Thoracic aorta (tissue), 2 donors: ENCODE measurements at regions not wholly inside any gene's neighbourhood (a gene's known extent, or its start where the extent isn't known, plus 50 kb on each side); places are given as distances from the start of the nearest gene placed in this dataset.

ENCODE experiments used
- ATAC-seq: fragments of 150-250 bp; one replicate; pipeline ENCODE4 v1.8.0; 2017; ENCODE audit warnings: low read depth; ENCODE audit not compliant: insufficient number of reproducible peaks, low FRiP score
- DNase-seq: peaks from one replicate; pipeline ENCODE4 v3.0.0-alpha.2; 2020; ENCODE audit warnings: low spot score
- H3K27ac ChIP-seq, 2 donors: fragments of 200-600 bp; sonication (generic); 1 replicate in 1 of 2; 2 replicates in 1 of 2; pipeline ENCODE4 v1.5.1; 2016; ENCODE audit warnings: mild to moderate bottlenecking in 2 of 2, moderate library complexity in 2 of 2
- H3K27me3 ChIP-seq: fragments of 200-600 bp; sonication (generic); replicated peaks from 2 replicates; pipeline ENCODE4 v1.6.0; 2016; ENCODE audit warnings: mild to moderate bottlenecking; ENCODE audit not compliant: insufficient read depth
- H3K36me3 ChIP-seq: fragments of 200-600 bp; sonication (generic); one replicate; pipeline ENCODE4 v1.5.1; 2016
- H3K4me1 ChIP-seq, 2 donors: fragments of 200-600 bp; sonication (generic); 1 replicate in 1 of 2; 2 replicates in 1 of 2; pipeline versions ENCODE4 v1.5.1 to v1.6.0; 2016; ENCODE audit warnings: low read depth in 2 of 2, mild to moderate bottlenecking in 1 of 2; ENCODE audit not compliant: control insufficient read depth in 1 of 2
- H3K4me3 ChIP-seq: fragments of 200-600 bp; sonication (generic); 2 replicates; pipeline ENCODE4 v1.5.1; 2016; ENCODE audit warnings: mild to moderate bottlenecking
- H3K9me3 ChIP-seq: fragments of 200-600 bp; sonication (generic); 2 replicates; pipeline ENCODE4 v1.5.1; 2016
- TF ChIP-seq, protein P1 (sequence below): fragments of 200-600 bp; sonication (generic); IDR thresholded peaks from one replicate; pipeline ENCODE4 v1.5.1; 2019; ENCODE audit warnings: antibody characterized with exemption

DNA sequence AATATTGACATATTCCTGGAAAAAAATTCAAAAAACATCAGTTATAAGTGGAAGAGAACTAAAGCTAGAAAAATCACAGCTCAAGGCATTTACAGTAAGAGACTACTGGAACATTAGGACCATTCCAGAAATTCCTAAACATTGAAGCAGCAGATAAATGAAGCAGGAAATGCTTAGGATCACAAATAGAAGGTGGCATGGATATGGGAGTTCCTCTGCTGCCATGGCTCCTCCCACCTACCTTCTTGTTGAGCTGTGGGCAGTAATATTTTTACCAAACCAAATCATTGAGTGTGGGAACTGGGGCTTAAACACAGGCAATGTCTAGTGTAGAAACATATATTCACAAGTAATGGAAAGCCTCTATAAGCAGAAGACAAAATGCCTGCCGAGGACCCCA, 292.8 kb downstream of the ANKRD7 start:
- H3K9me3 ChIP-seq, result no peaks in the 10 kb centered on the region
- no peak overlapping the region for H3K4me3 ChIP-seq
- peaks cover 0 to 5% of the 10 kb centered on the region in 2 donors for H3K4me1 ChIP-seq
- DNase-seq (no peak), ATAC-seq (no peak)
- TF ChIP-seq, protein P1, sequence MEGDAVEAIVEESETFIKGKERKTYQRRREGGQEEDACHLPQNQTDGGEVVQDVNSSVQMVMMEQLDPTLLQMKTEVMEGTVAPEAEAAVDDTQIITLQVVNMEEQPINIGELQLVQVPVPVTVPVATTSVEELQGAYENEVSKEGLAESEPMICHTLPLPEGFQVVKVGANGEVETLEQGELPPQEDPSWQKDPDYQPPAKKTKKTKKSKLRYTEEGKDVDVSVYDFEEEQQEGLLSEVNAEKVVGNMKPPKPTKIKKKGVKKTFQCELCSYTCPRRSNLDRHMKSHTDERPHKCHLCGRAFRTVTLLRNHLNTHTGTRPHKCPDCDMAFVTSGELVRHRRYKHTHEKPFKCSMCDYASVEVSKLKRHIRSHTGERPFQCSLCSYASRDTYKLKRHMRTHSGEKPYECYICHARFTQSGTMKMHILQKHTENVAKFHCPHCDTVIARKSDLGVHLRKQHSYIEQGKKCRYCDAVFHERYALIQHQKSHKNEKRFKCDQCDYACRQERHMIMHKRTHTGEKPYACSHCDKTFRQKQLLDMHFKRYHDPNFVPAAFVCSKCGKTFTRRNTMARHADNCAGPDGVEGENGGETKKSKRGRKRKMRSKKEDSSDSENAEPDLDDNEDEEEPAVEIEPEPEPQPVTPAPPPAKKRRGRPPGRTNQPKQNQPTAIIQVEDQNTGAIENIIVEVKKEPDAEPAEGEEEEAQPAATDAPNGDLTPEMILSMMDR, result no peak
- H3K27ac ChIP-seq, result no peak overlapping the region
- no peaks in the 10 kb centered on the region for H3K36me3 ChIP-seq
- H3K27me3 ChIP-seq, result no peaks in the 10 kb centered on the region

DNA sequence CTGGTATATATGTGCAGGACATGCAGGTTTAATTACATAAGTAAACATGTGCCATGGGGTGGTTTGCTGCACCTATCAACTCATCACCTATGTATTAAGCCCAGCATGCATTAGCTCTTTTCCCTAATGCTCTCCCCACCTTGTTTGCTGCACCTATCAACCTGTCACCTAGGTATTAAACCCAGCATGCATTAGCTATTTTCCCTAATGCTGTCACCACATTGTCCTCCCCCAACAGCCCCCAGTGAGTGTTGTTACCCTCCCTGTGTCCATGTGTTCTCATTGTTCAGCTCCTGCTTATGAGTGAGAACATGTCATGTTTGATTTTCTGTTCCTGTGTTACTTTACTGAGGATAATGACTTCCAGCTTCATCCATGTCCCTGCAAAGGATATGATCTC, 300.5 kb downstream of the ANKRD7 start:
- H3K27me3 ChIP-seq, result no peaks in the 10 kb centered on the region
- DNase-seq (no peak), ATAC-seq (no peak)
- no peaks in the 10 kb centered on the region for H3K36me3 ChIP-seq
- H3K27ac ChIP-seq, result no peak overlapping the region
- H3K9me3 ChIP-seq, result no peaks in the 10 kb centered on the region
- no peaks in the 10 kb centered on the region for H3K4me1 ChIP-seq
- H3K4me3 ChIP-seq, result no peak overlapping the region
- TF ChIP-seq, protein P1, result no peak

DNA sequence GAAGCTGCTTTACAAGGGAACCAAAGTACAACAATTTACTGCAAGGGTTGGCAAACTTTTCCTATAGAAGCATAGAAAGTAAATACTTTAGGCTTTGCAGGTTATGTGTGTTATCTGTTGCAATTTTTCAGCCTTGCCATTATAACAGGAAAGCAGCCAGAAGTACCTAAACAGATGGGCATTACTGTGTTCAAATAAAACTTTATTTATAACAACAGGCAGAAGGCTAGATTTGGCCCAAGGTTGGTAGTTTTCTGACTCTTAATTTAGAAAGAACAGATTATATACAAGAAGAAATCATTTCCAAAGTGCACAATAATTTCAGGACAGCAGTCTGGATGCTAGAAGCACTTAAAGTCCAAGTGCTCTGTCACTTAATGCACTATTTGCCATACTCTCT, 307.1 kb downstream of the ANKRD7 start:
- Histone ChIP-seq H3K4me3 (no peak overlapping the region), H3K27ac (no peak overlapping the region), H3K4me1 (peaks cover 0 to under 1% of the 10 kb centered on the region in 2 donors), H3K36me3 (no peaks in the 10 kb centered on the region), H3K27me3 (no peaks in the 10 kb centered on the region), H3K9me3 (no peaks in the 10 kb centered on the region)
- DNase-seq (no peak), ATAC-seq (no peak)
- TF ChIP-seq, protein P1, result no peak

DNA sequence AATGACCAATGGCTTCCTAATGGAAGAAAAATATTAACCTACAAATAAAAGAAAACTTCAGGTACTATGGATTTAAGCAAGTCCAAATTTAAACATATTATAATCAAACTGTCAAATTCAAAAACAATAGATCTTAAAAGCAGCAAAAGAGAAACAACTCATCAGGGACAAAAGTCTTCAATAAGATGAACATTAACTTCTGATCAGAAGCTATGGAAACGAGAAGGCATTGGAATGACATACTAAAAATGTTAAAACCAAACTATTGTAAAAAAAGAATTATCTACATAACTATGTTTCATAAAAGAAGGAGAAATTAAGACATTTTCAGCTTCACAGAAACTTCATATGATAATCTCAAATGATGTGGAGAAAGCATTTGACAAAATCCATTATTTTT, 334.7 kb downstream of the ANKRD7 start:
- ATAC-seq, result no peak
- DNase-seq, result no peak
- Histone ChIP-seq H3K9me3 (peaks cover 5% of the 10 kb centered on the region), H3K27ac (no peak overlapping the region), H3K27me3 (no peaks in the 10 kb centered on the region), H3K4me1 (peaks cover 0 to 9% of the 10 kb centered on the region in 2 donors), H3K4me3 (no peak overlapping the region), H3K36me3 (no peaks in the 10 kb centered on the region)
- TF ChIP-seq, protein P1, result no peak

DNA sequence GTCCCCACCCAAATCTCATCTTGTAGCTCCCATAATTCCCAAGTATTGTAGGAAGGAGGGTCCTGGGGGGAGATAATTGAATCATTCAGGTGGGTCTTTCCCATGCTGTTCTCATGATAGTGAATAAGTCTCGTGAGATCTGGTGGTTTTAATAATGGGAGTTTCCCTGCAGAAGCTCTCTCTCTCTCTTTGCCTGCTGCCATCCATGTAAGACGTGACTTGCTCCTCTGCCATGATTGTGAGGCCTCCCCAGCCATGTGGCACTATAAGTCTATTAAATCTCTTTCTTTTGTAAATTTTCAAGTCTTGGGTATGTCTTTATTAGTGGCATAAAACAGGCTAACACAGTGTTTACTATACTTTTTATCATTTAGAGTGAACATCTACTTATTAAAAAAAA, 338.8 kb downstream of the ANKRD7 start:
- Histone ChIP-seq H3K27me3 (no peaks in the 10 kb centered on the region), H3K27ac (no peak overlapping the region), H3K36me3 (no peaks in the 10 kb centered on the region), H3K4me3 (no peak overlapping the region), H3K4me1 (no peaks in the 10 kb centered on the region), H3K9me3 (peaks cover 5% of the 10 kb centered on the region)
- DNase-seq (no peak), ATAC-seq (no peak)
- TF ChIP-seq, protein P1, result no peak
